NAMALWA (cell line): ENCODE measurements at regions not wholly inside any gene's neighbourhood (a gene's known extent, or its start where the extent isn't known, plus 50 kb on each side); places are given as distances from the start of the nearest gene placed in this dataset.
"Not testable (repeated sequence)": the region's sequence is repeated elsewhere in the genome, so short reads cannot be mapped to it uniquely, and the experiment has no call there.

Experiments used
- DNase-seq: peaks from one replicate; pipeline ENCODE4 v3.0.0-alpha.2; 2015; ENCODE audit warnings: low spot score

DNA sequence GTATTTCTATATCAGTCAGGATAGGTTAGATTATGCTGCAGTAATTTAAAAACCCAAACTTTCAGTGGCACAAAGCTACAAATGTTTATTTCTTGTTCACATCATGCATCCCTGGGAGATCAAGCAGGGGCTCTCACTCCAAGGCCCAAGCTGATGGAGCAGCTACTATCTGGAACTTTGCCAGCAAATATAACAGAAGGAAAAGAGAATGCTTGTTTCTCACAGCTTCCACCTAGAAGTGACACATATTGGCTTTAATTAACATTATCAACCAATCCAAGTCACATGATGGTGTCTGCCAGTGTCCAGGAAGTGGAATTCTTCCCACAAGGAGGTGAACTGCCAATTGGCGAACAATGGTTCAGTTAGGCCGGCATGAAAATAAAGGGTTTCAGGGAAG lies 306.9 kb downstream of the BCL11A start:
- no peak for DNase-seq

- no peak for DNase-seq
Observed at GRCh38 chr2:60234274-60234986, 319.0 kb downstream of the BCL11A start.

DNA sequence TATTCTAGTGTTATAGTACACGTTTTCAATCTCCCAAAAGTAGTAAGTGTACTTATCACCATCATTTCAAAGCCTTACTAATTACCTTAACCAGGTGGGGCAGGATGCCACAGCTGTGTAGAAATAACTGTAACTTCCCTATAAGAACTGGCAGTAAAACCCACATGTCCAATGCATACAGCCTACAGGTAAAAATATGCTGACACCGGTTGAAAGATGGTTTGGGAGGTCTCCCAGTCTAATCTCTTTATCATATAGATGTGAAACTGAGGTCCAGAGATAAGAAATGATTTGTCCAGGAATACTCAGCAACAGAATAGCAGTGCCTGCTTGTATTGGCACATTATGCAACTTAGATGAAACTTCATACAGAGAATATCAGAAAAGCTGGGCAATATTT lies 322.9 kb downstream of the BCL11A start:
- DNase-seq: no peak

GRCh38 chr2:60230037-60230436 lies 323.4 kb downstream of the BCL11A start:
- no peak for DNase-seq

DNA sequence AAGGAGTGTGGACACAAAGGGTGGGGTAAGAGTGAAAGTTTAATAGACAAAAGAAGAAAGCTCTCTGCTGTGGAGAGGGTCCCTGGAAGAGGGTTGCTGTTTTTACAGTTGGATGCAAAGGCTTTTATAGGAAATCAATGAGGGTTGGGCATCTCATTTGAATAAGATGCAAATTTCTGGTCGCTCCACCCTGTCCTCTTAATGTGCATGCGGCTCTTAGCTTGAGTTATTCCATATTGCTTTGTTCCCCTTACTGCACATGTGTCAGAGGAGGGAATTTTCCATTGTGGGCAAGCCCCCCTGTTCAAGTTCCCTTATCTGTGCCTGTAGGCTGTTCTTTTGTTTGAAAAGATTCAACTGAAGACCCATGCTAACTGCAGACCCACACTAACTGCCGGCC lies 326.5 kb downstream of the BCL11A start:
- no peak for DNase-seq

GRCh38 chr2:60226191-60226590 lies 327.3 kb downstream of the BCL11A start:
- DNase-seq: no peak

DNA sequence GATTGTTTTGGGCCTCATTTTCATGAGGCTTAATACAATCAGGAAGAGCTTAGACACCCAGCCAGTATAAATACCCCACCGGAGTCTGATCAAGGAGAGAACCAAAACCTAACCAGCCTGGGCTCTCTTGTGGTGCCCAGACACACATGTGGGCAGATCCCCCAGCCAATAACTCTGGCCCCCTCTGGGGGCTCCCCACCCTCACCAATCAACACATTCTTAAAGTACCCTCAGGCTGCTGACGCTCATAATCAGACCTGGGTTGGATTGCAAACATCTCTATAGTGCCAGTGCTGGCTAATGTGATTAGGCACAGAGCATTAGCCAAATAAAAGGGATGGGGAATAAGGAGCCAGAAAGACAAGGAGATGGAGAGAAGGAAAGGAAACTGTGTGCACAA lies 329.6 kb downstream of the BCL11A start:
- DNase-seq: no peak

DNA sequence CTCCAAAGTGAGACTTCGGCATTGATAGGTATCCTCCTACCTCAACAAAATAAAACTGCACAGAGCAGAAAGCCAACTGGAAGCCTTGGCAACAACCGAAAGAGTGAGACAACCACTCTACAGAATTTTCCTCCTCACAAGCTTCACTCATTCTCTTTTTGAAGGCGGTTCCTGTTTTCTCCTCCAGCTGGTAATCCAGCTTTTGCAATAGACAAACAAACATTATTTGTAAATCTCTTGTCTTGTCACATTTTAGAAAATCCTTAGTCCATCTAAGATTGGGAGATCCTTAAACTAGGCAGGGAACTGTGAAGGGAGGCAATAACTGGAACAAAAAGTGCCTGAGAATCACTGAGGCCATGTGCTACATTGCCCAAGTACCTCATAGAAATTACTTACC lies 332.4 kb downstream of the BCL11A start:
- DNase-seq: no peak

DNA sequence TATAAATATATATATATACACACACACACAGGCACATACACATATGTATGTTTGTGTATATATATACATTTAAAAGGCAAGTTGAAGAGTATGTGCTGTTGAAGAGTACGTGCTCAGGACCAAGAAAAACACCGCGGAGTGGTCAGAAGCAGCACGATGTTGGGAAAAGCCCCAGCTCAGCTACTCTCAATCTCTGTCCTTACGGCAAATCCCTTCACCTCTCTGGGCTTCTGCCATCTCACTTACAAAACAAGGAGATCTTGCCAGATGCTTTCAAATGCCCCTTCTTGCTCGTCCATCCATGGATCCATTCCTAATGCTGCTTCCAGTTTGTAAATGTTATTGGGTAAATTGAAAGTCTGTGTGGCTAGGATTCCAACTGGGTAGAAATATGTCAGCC lies 333.9 kb downstream of the BCL11A start:
- DNase-seq: no peak

DNA sequence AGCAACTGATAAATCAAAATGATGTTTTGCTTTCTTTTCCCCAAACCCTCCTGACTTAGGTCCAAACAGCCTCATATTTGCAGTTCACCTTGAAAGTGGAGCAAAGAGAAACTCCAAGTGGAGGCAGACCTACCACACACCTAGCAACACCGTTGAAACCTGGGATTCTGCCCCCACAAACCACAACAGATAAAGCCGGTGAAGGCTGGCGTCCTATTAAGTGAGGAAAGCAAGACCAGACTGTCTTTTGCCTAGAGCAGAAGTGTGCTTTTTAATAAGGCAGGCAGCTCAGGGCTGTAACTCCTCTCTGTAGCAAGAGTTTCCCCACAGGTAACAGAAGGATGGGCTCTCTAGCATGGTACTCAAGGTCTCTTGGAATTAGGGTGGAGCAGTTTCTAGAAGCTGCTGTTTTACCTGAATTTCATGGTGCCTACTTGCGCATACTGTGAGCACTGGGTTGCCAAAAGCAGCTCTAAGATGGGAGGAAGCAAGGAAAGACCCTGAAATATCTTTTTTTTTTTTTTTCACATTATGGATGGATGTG lies 336.9 kb downstream of the BCL11A start:
- no peak for DNase-seq

GRCh38 chr2:60215386-60215901 lies 338.0 kb downstream of the BCL11A start:
- DNase-seq: no peak

- no peak for DNase-seq
Observed at GRCh38 chr2:60214626-60214875, 338.9 kb downstream of the BCL11A start.

DNA sequence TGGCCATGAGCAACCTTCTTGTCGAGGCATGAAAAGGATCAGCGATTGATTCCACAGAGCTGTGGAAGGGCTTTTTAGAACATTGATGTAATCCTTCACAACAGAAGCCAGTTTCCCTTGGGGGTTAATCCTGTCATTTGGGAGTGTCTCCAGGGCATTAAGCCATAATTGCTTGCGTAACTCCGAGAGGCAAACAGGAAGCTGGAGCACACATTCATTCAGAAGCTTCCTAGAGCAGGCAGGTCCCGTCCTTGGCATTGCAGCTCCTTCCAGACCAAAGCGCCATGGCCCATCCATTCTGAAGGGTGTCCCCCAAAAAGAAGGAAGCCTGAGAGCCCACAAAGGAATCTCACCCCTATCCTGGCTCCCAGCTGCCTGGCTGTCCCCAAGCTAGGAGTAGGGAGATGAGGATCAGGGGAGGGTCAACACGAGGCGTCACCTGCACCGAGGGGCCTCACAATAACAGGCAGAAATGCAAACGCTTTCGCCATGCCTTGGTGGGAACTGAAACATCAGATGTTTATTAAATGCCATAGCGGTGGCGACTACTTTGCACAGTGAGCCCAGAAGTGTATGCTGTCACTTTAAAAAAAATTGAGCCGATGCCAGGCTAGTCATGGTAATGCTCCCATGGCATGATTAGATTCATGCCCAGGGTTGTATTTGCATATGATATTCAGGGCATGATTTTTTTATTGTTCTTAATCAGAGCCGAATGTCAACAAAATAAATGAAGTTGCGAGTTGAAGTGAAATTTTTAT lies 339.4 kb downstream of the BCL11A start:
- no peak for DNase-seq

DNA sequence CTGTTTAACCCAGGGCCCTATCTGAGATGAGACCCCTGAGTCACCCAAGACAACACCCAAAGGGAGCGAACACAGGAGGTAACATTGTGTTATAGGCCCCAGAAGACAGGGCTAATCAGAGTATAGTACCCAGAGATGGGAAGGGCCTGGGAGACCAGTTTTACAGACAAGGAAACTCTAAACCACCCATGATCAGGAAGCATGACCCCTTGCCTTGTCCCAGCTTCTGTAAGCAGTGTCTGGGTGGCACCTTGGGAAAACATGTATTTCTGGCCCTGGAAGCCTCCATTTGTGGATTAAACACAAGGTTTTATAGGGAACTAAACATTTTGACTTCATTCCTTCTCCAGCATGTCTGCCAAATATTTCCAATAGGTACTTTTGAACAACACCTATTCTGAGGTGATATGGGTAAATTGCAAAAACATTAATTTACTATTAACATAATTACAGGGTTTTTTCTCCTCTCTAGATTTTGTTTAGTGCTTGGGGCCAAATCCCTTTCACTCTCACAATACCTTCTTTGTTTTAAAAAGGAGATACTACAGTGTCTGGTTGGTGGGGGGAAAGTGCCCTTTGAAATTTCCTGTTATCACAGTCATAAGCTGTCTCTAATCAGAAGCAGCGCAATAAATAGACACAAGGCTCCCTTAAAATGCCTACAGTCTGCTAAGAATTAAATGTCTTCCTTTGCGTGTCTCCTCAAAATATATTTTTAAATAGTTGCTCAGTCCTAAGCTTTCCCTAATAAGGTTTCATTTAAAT lies 341.1 kb downstream of the BCL11A start:
- no peak for DNase-seq

DNA sequence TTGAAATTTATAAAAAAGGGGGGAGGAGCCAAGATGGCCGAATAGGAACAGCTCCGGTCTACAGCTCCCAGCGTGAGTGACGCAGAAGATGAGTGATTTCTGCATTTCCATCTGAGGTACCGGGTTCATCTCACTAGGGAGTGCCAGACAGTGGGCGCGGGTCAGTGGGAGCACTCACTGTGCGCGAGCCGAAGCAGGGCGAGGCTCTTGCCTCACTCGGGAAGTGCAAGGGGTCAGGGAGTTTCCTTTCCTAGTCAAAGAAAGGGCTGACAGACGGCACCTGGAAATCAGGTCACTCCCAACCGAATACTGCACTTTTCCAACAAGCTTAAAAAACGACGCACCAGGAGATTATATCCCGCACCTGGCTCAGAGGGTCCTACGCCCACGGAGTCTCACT lies 364.4 kb downstream of the BCL11A start:
- DNase-seq: not testable (repeated sequence)

GRCh38 chr2:60175290-60175689 lies 378.2 kb downstream of the BCL11A start:
- no peak for DNase-seq

GRCh38 chr2:60174146-60174545 lies 379.3 kb downstream of the BCL11A start:
- no peak for DNase-seq

GRCh38 chr2:60172801-60173200 lies 380.7 kb downstream of the BCL11A start:
- DNase-seq: no peak

DNA sequence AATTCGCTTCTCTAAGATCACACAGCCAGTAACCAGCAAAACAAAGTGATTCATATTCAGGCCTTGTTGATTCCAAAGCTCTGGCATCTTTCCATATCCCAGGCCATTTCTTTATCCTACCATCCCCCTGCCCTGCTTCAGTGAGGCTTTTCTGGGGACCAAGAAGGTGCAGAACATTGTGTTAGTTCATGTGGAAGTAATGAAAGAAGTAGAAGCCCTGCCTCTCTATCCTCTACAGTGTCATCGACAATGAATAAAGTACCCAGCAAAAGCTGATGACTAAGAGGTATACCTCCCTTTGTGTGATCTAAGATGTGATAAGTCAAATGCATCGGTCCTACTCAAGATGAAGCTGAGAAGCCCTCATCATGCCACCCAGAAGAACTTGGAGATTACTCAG lies 383.2 kb downstream of the BCL11A start:
- DNase-seq: no peak

- DNase-seq: no peak
Observed at GRCh38 chr2:60168247-60168646, 385.2 kb downstream of the BCL11A start.

DNA sequence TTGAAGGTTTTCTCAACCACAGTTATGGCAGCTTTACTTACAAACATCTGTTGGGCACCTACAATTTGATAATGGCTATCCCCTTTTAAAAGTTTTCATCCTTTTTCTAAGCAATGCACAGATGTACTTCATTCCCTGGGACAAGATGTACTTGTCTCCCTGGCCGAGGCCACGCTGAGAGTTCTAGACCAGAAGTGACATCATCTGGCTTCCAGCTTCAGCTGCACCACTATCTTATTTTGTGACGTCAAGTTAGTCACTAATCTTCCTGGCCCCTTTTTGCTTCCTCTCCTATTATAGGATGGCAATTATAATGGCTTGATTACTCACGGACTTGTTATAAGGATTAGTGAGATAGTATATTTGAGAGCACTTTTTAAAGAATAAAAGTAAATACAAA lies 386.4 kb downstream of the BCL11A start:
- no peak for DNase-seq

- no peak for DNase-seq
Observed at GRCh38 chr2:60163691-60164090, 389.8 kb downstream of the BCL11A start.

DNA sequence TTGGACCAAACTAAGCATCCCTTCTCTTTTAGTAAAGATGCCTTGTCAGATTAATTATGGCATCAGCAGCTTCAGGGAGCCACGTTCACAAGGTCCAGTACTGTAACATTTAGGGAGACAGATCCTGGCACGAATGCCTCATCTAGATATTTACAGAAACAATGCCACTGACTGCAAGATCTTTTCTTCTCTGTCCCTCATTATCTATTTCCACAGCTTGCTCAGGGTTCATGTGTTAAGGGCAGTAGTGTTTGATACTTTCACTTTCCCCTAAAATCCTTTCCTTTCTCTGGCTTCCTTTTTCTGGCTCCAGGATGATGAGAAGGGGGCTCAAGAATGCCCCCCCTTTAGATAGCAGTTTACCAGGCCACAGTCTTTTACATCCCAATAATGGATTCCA lies 393.9 kb downstream of the BCL11A start:
- DNase-seq: no peak
